Testis (tissue), 2 donors: ENCODE measurements at regions not wholly inside any gene's neighbourhood (a gene's known extent, or its start where the extent isn't known, plus 50 kb on each side); places are given as distances from the start of the nearest gene placed in this dataset.

ENCODE experiments used
- DNase-seq: peaks from one replicate; pipeline ENCODE4 v3.0.0-alpha.2; 2019
- H3K27ac ChIP-seq, 2 donors: fragments of 200-600 bp; sonication (generic); one replicate each; pipeline ENCODE4 v1.5.1; 2019
- H3K27me3 ChIP-seq: fragments of 200-600 bp; sonication (generic); one replicate; pipeline ENCODE4 v1.5.1; 2019
- H3K36me3 ChIP-seq: fragments of 200-600 bp; sonication (generic); one replicate; pipeline ENCODE4 v1.5.1; 2017; ENCODE audit warnings: low read depth; ENCODE audit errors: missing control alignments
- H3K4me1 ChIP-seq: fragments of 200-600 bp; sonication (generic); one replicate; pipeline ENCODE4 v1.5.1; 2019
- H3K4me3 ChIP-seq, 2 donors: fragments of 200-600 bp; sonication (generic); one replicate each; pipeline ENCODE4 v1.5.1; 2017 to 2019
- H3K9me3 ChIP-seq: fragments of 200-600 bp; sonication (generic); one replicate; pipeline ENCODE4 v1.5.1; 2017
- POLR2A ChIP-seq: fragments of 450-650 bp; IDR thresholded peaks from one replicate; pipeline ENCODE4 v1.6.1; 2017; ENCODE audit warnings: antibody characterized with exemption, mild to moderate bottlenecking, moderate library complexity
- WGBS, 2 donors: methylation state at CpG; one replicate each; pipeline ENCODE4 v1.1.5; 2018; 5-methylcytosine and 5-hydroxymethylcytosine counted together
- intact Hi-C: fragments of 100-400 bp; cut with DNase I; formaldehyde crosslinking; loops from one replicate; pipeline ENCODE4 v1.15.1; 2023; ENCODE audit warnings: low total_unique reads
- TF ChIP-seq, protein P1 (sequence below), 3 experiments: fragments of 450-650 bp in 2 of 3; fragments of 200-600 bp in 1 of 3; sonication (generic) in 1 of 3; IDR thresholded peaks; one replicate each; pipeline ENCODE4 v1.5.1; 2016 to 2019; ENCODE audit warnings: antibody characterized with exemption in 3 of 3, mild to moderate bottlenecking in 2 of 3, moderate library complexity in 1 of 3

DNA sequence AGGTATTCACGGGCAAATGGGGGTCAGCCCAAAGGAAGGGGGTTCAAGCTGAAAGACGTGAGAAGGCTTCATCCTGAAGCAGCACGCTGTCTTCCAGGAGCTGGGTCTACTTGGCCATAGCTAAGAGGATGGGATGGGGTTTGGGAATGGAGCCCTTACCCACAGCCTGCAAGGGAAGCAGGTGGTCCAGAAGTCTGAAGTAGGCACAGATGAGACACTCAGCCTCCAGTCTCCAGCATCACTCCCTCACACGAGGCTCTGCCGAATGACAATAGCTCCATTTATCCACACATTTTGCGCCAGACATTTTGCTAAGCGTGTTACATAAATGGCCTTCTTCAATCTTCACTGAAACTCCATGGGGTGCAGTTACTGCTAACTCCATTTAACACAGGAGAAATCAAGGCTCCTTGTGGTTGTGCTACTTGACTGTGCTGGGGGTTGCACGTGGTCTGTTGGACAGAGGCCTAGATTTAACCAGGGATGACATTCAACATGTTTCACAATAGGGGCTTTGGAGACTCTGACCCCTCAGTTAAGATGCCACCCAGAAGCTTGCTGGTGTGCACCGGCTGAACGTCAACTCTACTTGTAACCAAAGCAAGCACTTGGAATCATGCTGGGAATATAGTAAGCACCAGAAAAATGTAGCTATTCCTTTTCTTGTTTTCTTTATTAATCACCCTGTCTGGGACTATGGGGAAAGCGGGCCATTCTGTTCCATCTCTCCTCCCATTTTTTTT, 85.3 kb downstream of the FAM241B start:
- H3K9me3 ChIP-seq: no peaks in the 10 kb centered on the region
- H3K36me3 ChIP-seq: no peaks in the 10 kb centered on the region
- 77 to 80% methylated on average over 11 of the region's 11 CpGs for WGBS, 2 donors
- no peak for DNase-seq
- H3K4me3 ChIP-seq: no peak overlapping the region
- H3K4me1 ChIP-seq: no peaks in the 10 kb centered on the region
- intact Hi-C loops: no loop called here
- H3K27ac ChIP-seq: no peak overlapping the region
- H3K27me3 ChIP-seq: no peaks in the 10 kb centered on the region
- TF ChIP-seq, protein P1, sequence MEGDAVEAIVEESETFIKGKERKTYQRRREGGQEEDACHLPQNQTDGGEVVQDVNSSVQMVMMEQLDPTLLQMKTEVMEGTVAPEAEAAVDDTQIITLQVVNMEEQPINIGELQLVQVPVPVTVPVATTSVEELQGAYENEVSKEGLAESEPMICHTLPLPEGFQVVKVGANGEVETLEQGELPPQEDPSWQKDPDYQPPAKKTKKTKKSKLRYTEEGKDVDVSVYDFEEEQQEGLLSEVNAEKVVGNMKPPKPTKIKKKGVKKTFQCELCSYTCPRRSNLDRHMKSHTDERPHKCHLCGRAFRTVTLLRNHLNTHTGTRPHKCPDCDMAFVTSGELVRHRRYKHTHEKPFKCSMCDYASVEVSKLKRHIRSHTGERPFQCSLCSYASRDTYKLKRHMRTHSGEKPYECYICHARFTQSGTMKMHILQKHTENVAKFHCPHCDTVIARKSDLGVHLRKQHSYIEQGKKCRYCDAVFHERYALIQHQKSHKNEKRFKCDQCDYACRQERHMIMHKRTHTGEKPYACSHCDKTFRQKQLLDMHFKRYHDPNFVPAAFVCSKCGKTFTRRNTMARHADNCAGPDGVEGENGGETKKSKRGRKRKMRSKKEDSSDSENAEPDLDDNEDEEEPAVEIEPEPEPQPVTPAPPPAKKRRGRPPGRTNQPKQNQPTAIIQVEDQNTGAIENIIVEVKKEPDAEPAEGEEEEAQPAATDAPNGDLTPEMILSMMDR (IDR thresholded peaks at IDR 0.05): no peak
- no peak for TF ChIP-seq POLR2A

DNA sequence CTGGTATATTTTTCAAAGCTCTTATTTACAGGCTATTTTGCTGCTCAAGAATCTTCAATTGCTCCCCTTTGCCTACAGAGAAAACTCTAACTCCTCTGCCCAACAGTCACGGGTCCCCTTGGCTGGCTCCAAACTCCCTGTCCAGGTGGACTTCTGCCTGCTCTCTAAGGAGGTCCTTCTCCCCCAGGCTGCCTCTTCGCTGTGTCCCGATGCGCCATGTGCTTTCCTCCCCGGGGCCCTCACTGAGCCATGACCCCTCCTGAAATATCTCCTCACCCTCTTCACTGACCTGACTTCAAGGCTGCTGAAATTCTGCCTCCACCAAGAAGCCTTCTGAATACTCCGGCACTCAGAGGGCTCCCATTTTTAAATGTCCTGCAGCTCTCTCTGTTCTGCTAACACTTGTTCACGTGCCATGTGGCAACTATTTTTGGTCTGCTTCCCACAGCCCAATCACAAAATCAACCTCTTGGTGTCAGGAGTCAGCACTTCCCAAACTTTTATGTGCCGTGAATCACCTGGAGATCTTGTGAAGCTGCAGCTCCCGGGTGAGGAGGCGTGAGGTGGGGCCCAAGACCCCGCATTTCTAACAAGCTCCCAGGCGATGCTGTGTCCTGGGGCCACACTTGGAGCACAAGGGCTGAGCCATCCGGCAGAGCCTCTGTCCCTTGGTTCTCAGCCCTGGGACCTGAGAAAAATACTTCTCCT, 85.7 kb upstream of the COL13A1 start:
- no peak overlapping the region for H3K27ac ChIP-seq
- TF ChIP-seq POLR2A: no peak
- TF ChIP-seq, protein P1 (IDR thresholded peaks at IDR 0.05): no peak
- 83 to 87% methylated on average over 13 of the region's 13 CpGs for WGBS, 2 donors
- H3K4me3 ChIP-seq: no peak overlapping the region
- H3K9me3 ChIP-seq: no peaks in the 10 kb centered on the region
- no peak for DNase-seq
- H3K36me3 ChIP-seq: no peaks in the 10 kb centered on the region
- intact Hi-C loops: no loop called here
- H3K27me3 ChIP-seq: no peaks in the 10 kb centered on the region
- H3K4me1 ChIP-seq: no peaks in the 10 kb centered on the region

- 73 to 79% methylated on average over 10 to 19 of the region's 19 CpGs for WGBS, 2 donors
- no peak overlapping the region for H3K4me3 ChIP-seq
- H3K27ac ChIP-seq: no peak overlapping the region
- peak; percentile 79 for DNase-seq
- H3K4me1 ChIP-seq: no peaks in the 10 kb centered on the region
- H3K36me3 ChIP-seq: no peaks in the 10 kb centered on the region
- TF ChIP-seq, protein P1 (IDR thresholded peaks at IDR 0.05): peak; percentile 6 to 63 (median 8)
- TF ChIP-seq POLR2A: no peak
- H3K9me3 ChIP-seq: no peaks in the 10 kb centered on the region
- intact Hi-C loops: no loop called here
- no peaks in the 10 kb centered on the region for H3K27me3 ChIP-seq
These were observed 84.8 kb upstream of the COL13A1 start for GRCh38 chr10:69716711-69717560.

GRCh38 chr10:69718951-69719350, 82.8 kb upstream of the COL13A1 start:
- no peak overlapping the region for H3K27ac ChIP-seq
- intact Hi-C loops: no loop called here
- 86 to 89% methylated on average over 4 of the region's 4 CpGs for WGBS, 2 donors
- no peaks in the 10 kb centered on the region for H3K4me1 ChIP-seq
- no peak for DNase-seq
- no peaks in the 10 kb centered on the region for H3K9me3 ChIP-seq
- no peaks in the 10 kb centered on the region for H3K27me3 ChIP-seq
- TF ChIP-seq POLR2A: no peak
- TF ChIP-seq, protein P1 (IDR thresholded peaks at IDR 0.05): no peak
- H3K36me3 ChIP-seq: no peaks in the 10 kb centered on the region
- H3K4me3 ChIP-seq: no peak overlapping the region
